B cell (primary cell): ENCODE measurements at regions not wholly inside any gene's neighbourhood (a gene's known extent, or its start where the extent isn't known, plus 50 kb on each side); places are given as distances from the start of the nearest gene placed in this dataset.

Source experiments
- CTCF ChIP-seq: fragments of 200-600 bp; IDR thresholded peaks from one replicate; pipeline ENCODE4 v1.8.0; 2022; ENCODE audit warnings: antibody characterized with exemption, mild to moderate bottlenecking
- EZH2 ChIP-seq: IDR thresholded peaks from 2 replicates; pipeline ENCODE4 v1.6.1; 2012; ENCODE audit warnings: borderline replicate concordance, low read depth, mild to moderate bottlenecking, moderate library complexity, low read length; ENCODE audit not compliant: insufficient read depth, poor library complexity, severe bottlenecking

GRCh38 chr1:38598118-38598517 is 261.5 kb downstream of the RRAGC start:
- TF ChIP-seq CTCF = no peak
- TF ChIP-seq EZH2 = no peak
